ENCODE measurements at regions not wholly inside any gene's neighbourhood (a gene's known extent, or its start where the extent isn't known, plus 50 kb on each side); places are given as distances from the start of the nearest gene placed in this dataset.

- Mint-ChIP-seq H3K4me3 (no peak overlapping the region), H3K27ac (no peak overlapping the region), H3K36me3 (ENCODE audit: low read depth) (no peaks in the 10 kb centered on the region), H3K4me1 (no peaks in the 10 kb centered on the region), H3K9me3 (peaks cover 7% of the 10 kb centered on the region), H3K27me3 (ENCODE audit: insufficient read depth) (no peaks in the 10 kb centered on the region)
- 90% methylated on average over 3 of the region's 3 CpGs; no CpG with 5 or more reads in 1 of the 2 experiments for WGBS, 2 experiments (ENCODE audit: insufficient coverage in 1 of 2, insufficient read length in 1 of 2)
- Histone ChIP-seq H3K9me3 (ENCODE audit: control insufficient read depth, low read length) (no peaks in the 10 kb centered on the region), H3K27ac (ENCODE audit: low read depth, low read length) (no peak overlapping the region), H3K36me3 (ENCODE audit: control insufficient read depth, insufficient read depth, low read length) (no peaks in the 10 kb centered on the region), H3K27me3 (ENCODE audit: control insufficient read depth, insufficient read depth, low read length, poor library complexity, severe bottlenecking) (no peaks in the 10 kb centered on the region), H3K4me1 (ENCODE audit: control insufficient read depth, insufficient read depth, low read length) (no peaks in the 10 kb centered on the region), H3K9ac (ENCODE audit: extremely low read depth, low read length, poor library complexity, severe bottlenecking) (no peak overlapping the region), H3K4me3 (ENCODE audit: low read length) (no peak overlapping the region)
- no peak for DNase-seq
- TF ChIP-seq CTCF (conservative IDR thresholded peaks at IDR 0.05), result no peak
Measured at GRCh38 chr2:53423465-53423864, 344.1 kb upstream of the CHAC2 start.

GRCh38 chr2:53422979-53423378, 344.6 kb upstream of the CHAC2 start:
- peaks cover 7% of the 10 kb centered on the region for H3K9me3 Mint-ChIP-seq

GRCh38 chr2:53417385-53417784, 350.2 kb upstream of the CHAC2 start:
- no peak for TF ChIP-seq CTCF (conservative IDR thresholded peaks at IDR 0.05)

More at GRCh38 chr2:53422979-53423378, 344.6 kb upstream of the CHAC2 start:
- H3K4me3 Mint-ChIP-seq, result no peak overlapping the region
- no peaks in the 10 kb centered on the region for H3K36me3 Mint-ChIP-seq (ENCODE audit: low read depth)
- H3K27ac ChIP-seq (ENCODE audit: low read depth, low read length), result no peak overlapping the region
- no peak overlapping the region for H3K27ac Mint-ChIP-seq
- H3K36me3 ChIP-seq (ENCODE audit: control insufficient read depth, insufficient read depth, low read length), result no peaks in the 10 kb centered on the region
- no peaks in the 10 kb centered on the region for H3K27me3 ChIP-seq (ENCODE audit: control insufficient read depth, insufficient read depth, low read length, poor library complexity, severe bottlenecking)
- peak; percentile 79 for DNase-seq
- H3K9ac ChIP-seq (ENCODE audit: extremely low read depth, low read length, poor library complexity, severe bottlenecking), result no peak overlapping the region
- H3K9me3 ChIP-seq (ENCODE audit: control insufficient read depth, low read length), result no peaks in the 10 kb centered on the region
- H3K4me1 ChIP-seq (ENCODE audit: control insufficient read depth, insufficient read depth, low read length), result no peaks in the 10 kb centered on the region
- peak; percentile 80 for TF ChIP-seq CTCF (conservative IDR thresholded peaks at IDR 0.05)
- H3K4me3 ChIP-seq (ENCODE audit: low read length), result no peak overlapping the region
- H3K27me3 Mint-ChIP-seq (ENCODE audit: insufficient read depth), result no peaks in the 10 kb centered on the region
- WGBS, 2 experiments (ENCODE audit: insufficient coverage in 1 of 2, insufficient read length in 1 of 2), result 16 to 37% methylated on average over 3 of the region's 3 CpGs
- no peaks in the 10 kb centered on the region for H3K4me1 Mint-ChIP-seq

More at GRCh38 chr2:53417385-53417784, 350.2 kb upstream of the CHAC2 start:
- Mint-ChIP-seq H3K36me3 (ENCODE audit: low read depth) (no peaks in the 10 kb centered on the region), H3K27ac (no peak overlapping the region), H3K27me3 (ENCODE audit: insufficient read depth) (no peaks in the 10 kb centered on the region), H3K4me1 (no peaks in the 10 kb centered on the region), H3K9me3 (peaks cover 3% of the 10 kb centered on the region), H3K4me3 (no peak overlapping the region)
- Histone ChIP-seq H3K9ac (ENCODE audit: extremely low read depth, low read length, poor library complexity, severe bottlenecking) (no peak overlapping the region), H3K9me3 (ENCODE audit: control insufficient read depth, low read length) (no peaks in the 10 kb centered on the region), H3K4me1 (ENCODE audit: control insufficient read depth, insufficient read depth, low read length) (no peaks in the 10 kb centered on the region), H3K36me3 (ENCODE audit: control insufficient read depth, insufficient read depth, low read length) (no peaks in the 10 kb centered on the region), H3K27ac (ENCODE audit: low read depth, low read length) (no peak overlapping the region), H3K27me3 (ENCODE audit: control insufficient read depth, insufficient read depth, low read length, poor library complexity, severe bottlenecking) (no peaks in the 10 kb centered on the region), H3K4me3 (ENCODE audit: low read length) (no peak overlapping the region)
- DNase-seq, result no peak
- WGBS, 2 experiments (ENCODE audit: insufficient coverage in 1 of 2, insufficient read length in 1 of 2), result 97 to 100% methylated on average over 1 to 2 of the region's 2 CpGs
